ENCODE measurements at regions not wholly inside any gene's neighbourhood (a gene's known extent, or its start where the extent isn't known, plus 50 kb on each side); places are given as distances from the start of the nearest gene placed in this dataset.
"Not testable (repeated sequence)": the region's sequence is repeated elsewhere in the genome, so short reads cannot be mapped to it uniquely, and the experiment has no call there.

GRCh38 chr7:65295409-65295808, 78.2 kb upstream of the ZNF92 start:
- H3K4me3 ChIP-seq (ENCODE audit: control insufficient read depth, low read depth, low read length): no peak overlapping the region
- TF ChIP-seq CTCF (conservative IDR thresholded peaks at IDR 0.05; ENCODE audit: control insufficient read depth, insufficient read depth, low read depth, low read length): no peak
- DNase-seq (ENCODE audit: low read depth): no peak

GRCh38 chr7:65290340-65290739, 83.3 kb upstream of the ZNF92 start:
- DNase-seq (ENCODE audit: low read depth); H3K4me3 ChIP-seq (ENCODE audit: control insufficient read depth, low read depth, low read length): not testable (repeated sequence)

GRCh38 chr7:65287023-65287422, 86.6 kb upstream of the ZNF92 start:
- no peak for TF ChIP-seq CTCF (conservative IDR thresholded peaks at IDR 0.05; ENCODE audit: control insufficient read depth, insufficient read depth, low read depth, low read length)
- H3K4me3 ChIP-seq (ENCODE audit: control insufficient read depth, low read depth, low read length): no peak overlapping the region
- no peak for DNase-seq (ENCODE audit: low read depth)

- TF ChIP-seq CTCF (conservative IDR thresholded peaks at IDR 0.05; ENCODE audit: control insufficient read depth, insufficient read depth, low read depth, low read length): no peak
- H3K4me3 ChIP-seq (ENCODE audit: control insufficient read depth, low read depth, low read length): no peak overlapping the region
Measured at GRCh38 chr7:65285906-65286864, 87.5 kb upstream of the ZNF92 start.

GRCh38 chr7:65285241-65285640, 88.4 kb upstream of the ZNF92 start:
- H3K4me3 ChIP-seq (ENCODE audit: control insufficient read depth, low read depth, low read length); DNase-seq (ENCODE audit: low read depth): not testable (repeated sequence)

More at GRCh38 chr7:65285906-65286864, 87.5 kb upstream of the ZNF92 start:
- DNase-seq (ENCODE audit: low read depth): no peak

- DNase-seq (ENCODE audit: low read depth): no peak
- no peak overlapping the region for H3K4me3 ChIP-seq (ENCODE audit: control insufficient read depth, low read depth, low read length)
- no peak for TF ChIP-seq CTCF (conservative IDR thresholded peaks at IDR 0.05; ENCODE audit: control insufficient read depth, insufficient read depth, low read depth, low read length)
Measured at GRCh38 chr7:65279795-65280194, 93.9 kb upstream of the ZNF92 start.

- no peak for TF ChIP-seq CTCF (conservative IDR thresholded peaks at IDR 0.05; ENCODE audit: control insufficient read depth, insufficient read depth, low read depth, low read length)
- H3K4me3 ChIP-seq (ENCODE audit: control insufficient read depth, low read depth, low read length): no peak overlapping the region
- no peak for DNase-seq (ENCODE audit: low read depth)
Measured at GRCh38 chr7:65276822-65277221, 96.8 kb upstream of the ZNF92 start.

GRCh38 chr7:65271502-65271901, 102.2 kb upstream of the ZNF92 start:
- H3K4me3 ChIP-seq (ENCODE audit: control insufficient read depth, low read depth, low read length); DNase-seq (ENCODE audit: low read depth): not testable (repeated sequence)
